PC-9 (cell line): ENCODE measurements at regions not wholly inside any gene's neighbourhood (a gene's known extent, or its start where the extent isn't known, plus 50 kb on each side); places are given as distances from the start of the nearest gene placed in this dataset.

Experiments used
- BruUV-seq: library from RNA; stranded (reverse); fragments of 400-500 nt; replicated peaks from 2 replicates; lab custom pipeline; 2021; lab: Mats Ljungman, UMichigan
- CTCF ChIA-PET: fragments of 300-600 bp; sonication (Branson Sonifier 250); formaldehyde crosslinking; loops from one replicate; lab custom pipeline; 2022; ENCODE audit warnings: antibody characterized with exemption; lab: Charles Lee
- POLR2A ChIA-PET: fragments of 300-600 bp; sonication (Branson Sonifier 250); formaldehyde crosslinking; loops from one replicate; lab custom pipeline; 2022; ENCODE audit warnings: antibody characterized with exemption; ENCODE audit not compliant: unreplicated experiment; lab: Charles Lee
- DNase-seq, 2 experiments: peaks; one replicate each; pipeline versions ENCODE4 v3.0.0 to v3.0.0-alpha.2; 2015 to 2022; ENCODE audit warnings: mixed read lengths in 1 of 2
- H2AFZ ChIP-seq: fragments of 200-600 bp; sonication (generic); 2 replicates; pipeline ENCODE4 v1.8.1; 2017; ENCODE audit warnings: antibody characterized with exemption
- H3F3A ChIP-seq: fragments of 200-600 bp; sonication (generic); 2 replicates; pipeline ENCODE4 v1.8.1; 2017; ENCODE audit warnings: antibody characterized with exemption, mild to moderate bottlenecking, low read depth; ENCODE audit not compliant: insufficient read depth
- H3K27ac ChIP-seq: fragments of 200-600 bp; sonication (generic); 2 replicates; pipeline ENCODE4 v1.6.1; 2016; ENCODE audit warnings: mixed run types
- H3K27me3 ChIP-seq: fragments of 200-600 bp; sonication (generic); 2 replicates; pipeline ENCODE4 v1.6.1; 2016; ENCODE audit warnings: low read depth, mixed run types; ENCODE audit not compliant: insufficient read depth
- H3K36me3 ChIP-seq: fragments of 200-600 bp; sonication (generic); 2 replicates; pipeline ENCODE4 v1.6.1; 2016; ENCODE audit warnings: low read depth, mixed run types
- H3K4me1 ChIP-seq: fragments of 200-600 bp; sonication (generic); replicated peaks from 2 replicates; pipeline ENCODE4 v1.6.1; 2016; ENCODE audit warnings: mixed run types; ENCODE audit not compliant: insufficient read depth
- H3K4me2 ChIP-seq: fragments of 200-600 bp; sonication (generic); 2 replicates; pipeline ENCODE4 v1.6.1; 2017; ENCODE audit warnings: mixed run types
- H3K4me3 ChIP-seq: fragments of 200-600 bp; sonication (generic); 2 replicates; pipeline ENCODE4 v1.6.1; 2016; ENCODE audit warnings: mixed run types
- H3K79me2 ChIP-seq: fragments of 200-600 bp; sonication (generic); 2 replicates; pipeline ENCODE4 v1.6.1; 2017; ENCODE audit warnings: low read depth, mixed run types
- H3K9me2 ChIP-seq: fragments of 200-600 bp; sonication (generic); 2 replicates; pipeline ENCODE4 v1.8.1; 2017; ENCODE audit warnings: mild to moderate bottlenecking; ENCODE audit not compliant: insufficient read depth
- H3K9me3 ChIP-seq: fragments of 200-600 bp; sonication (generic); 2 replicates; pipeline ENCODE4 v1.8.1; 2016; ENCODE audit warnings: low read depth; ENCODE audit not compliant: insufficient read depth
- H4K20me1 ChIP-seq: fragments of 200-600 bp; sonication (generic); 2 replicates; pipeline ENCODE4 v1.8.1; 2017; ENCODE audit not compliant: insufficient read depth
- EZH2 ChIP-seq: fragments of 200-600 bp; sonication (generic); IDR thresholded peaks from 2 replicates; pipeline ENCODE4 v1.8.0; 2017; ENCODE audit warnings: antibody characterized with exemption, low read depth
- intact Hi-C: fragments of 100-400 bp; cut with micrococcal nuclease; formaldehyde crosslinking; loops from one replicate; pipeline ENCODE4 v1.10.0; 2022; ENCODE audit not compliant: unreplicated experiment
- TF ChIP-seq, protein P1 (sequence below): fragments of 200-600 bp; sonication (generic); conservative IDR thresholded peaks from 2 replicates; pipeline ENCODE4 v1.6.1; 2017; ENCODE audit warnings: mixed run types, antibody characterized with exemption, mild to moderate bottlenecking, moderate library complexity

DNA sequence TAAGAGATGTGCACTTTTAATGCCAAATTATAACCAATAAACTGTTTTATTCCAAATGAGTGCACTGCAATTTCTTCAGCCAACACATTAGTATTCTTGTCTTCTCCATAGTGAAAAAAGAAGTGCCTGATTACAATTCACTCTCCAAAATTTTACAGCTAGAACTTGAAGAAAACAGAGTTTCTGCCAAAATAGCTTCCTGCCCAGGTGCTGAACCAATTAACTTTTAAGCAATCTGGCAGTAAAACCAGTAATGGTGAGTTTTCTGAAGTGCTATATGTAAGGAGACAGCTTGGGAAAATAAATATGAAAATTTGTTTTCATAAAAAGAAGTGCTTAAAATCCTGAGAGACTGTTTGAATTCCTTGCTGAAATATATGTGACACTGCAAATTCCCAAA is 266.0 kb upstream of the NT5E start:
- Histone ChIP-seq H3K4me2 (no peak overlapping the region), H3K4me1 (peaks cover 20% of the 10 kb centered on the region), H3K9me2 (no peaks in the 10 kb centered on the region), H3K27ac (no peak overlapping the region), H3K79me2 (no peaks in the 10 kb centered on the region), H4K20me1 (no peaks in the 10 kb centered on the region), H3K4me3 (no peak overlapping the region), H3K9me3 (no peaks in the 10 kb centered on the region), H3K27me3 (no peaks in the 10 kb centered on the region), H2AFZ (no peak overlapping the region), H3F3A (no peaks in the 10 kb centered on the region), H3K36me3 (no peaks in the 10 kb centered on the region)
- intact Hi-C loops, result no loop called here
- CTCF ChIA-PET, result no interaction called here
- BruUV-seq, result no TSS peak
- DNase-seq, result no peak
- POLR2A ChIA-PET, result no interaction called here
- TF ChIP-seq, protein P1, sequence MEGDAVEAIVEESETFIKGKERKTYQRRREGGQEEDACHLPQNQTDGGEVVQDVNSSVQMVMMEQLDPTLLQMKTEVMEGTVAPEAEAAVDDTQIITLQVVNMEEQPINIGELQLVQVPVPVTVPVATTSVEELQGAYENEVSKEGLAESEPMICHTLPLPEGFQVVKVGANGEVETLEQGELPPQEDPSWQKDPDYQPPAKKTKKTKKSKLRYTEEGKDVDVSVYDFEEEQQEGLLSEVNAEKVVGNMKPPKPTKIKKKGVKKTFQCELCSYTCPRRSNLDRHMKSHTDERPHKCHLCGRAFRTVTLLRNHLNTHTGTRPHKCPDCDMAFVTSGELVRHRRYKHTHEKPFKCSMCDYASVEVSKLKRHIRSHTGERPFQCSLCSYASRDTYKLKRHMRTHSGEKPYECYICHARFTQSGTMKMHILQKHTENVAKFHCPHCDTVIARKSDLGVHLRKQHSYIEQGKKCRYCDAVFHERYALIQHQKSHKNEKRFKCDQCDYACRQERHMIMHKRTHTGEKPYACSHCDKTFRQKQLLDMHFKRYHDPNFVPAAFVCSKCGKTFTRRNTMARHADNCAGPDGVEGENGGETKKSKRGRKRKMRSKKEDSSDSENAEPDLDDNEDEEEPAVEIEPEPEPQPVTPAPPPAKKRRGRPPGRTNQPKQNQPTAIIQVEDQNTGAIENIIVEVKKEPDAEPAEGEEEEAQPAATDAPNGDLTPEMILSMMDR, result no peak
- no peak for TF ChIP-seq EZH2

DNA sequence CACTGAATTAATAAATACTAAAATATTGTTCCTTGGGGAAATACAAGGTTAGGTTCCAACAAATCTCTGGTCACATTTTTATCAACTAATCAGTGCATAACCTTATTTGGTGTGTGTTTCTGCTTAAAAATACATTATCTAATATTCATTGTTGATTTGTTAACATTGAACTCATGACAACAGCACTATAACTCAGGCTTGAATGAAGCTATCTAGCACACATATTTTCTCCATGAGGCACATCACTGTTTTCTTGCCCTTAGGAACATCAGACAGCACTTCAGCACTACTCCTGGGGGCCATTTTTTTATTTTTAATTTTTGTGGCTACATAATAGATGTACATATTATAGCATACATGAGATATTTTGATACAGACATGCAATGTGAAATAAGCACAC is 277.2 kb upstream of the NT5E start:
- Histone ChIP-seq H3K9me3 (no peaks in the 10 kb centered on the region), H3K27ac (no peak overlapping the region), H2AFZ (no peak overlapping the region), H3K27me3 (no peaks in the 10 kb centered on the region), H3K4me3 (no peak overlapping the region), H3K36me3 (no peaks in the 10 kb centered on the region), H3K4me1 (no peaks in the 10 kb centered on the region), H3K9me2 (no peaks in the 10 kb centered on the region), H4K20me1 (no peaks in the 10 kb centered on the region), H3F3A (no peaks in the 10 kb centered on the region), H3K4me2 (no peak overlapping the region), H3K79me2 (no peaks in the 10 kb centered on the region)
- intact Hi-C loops, result no loop called here
- TF ChIP-seq, protein P1, result no peak
- TF ChIP-seq EZH2, result no peak
- no peak for DNase-seq
- CTCF ChIA-PET, result no interaction called here
- no TSS peak for BruUV-seq
- POLR2A ChIA-PET, result no interaction called here

DNA sequence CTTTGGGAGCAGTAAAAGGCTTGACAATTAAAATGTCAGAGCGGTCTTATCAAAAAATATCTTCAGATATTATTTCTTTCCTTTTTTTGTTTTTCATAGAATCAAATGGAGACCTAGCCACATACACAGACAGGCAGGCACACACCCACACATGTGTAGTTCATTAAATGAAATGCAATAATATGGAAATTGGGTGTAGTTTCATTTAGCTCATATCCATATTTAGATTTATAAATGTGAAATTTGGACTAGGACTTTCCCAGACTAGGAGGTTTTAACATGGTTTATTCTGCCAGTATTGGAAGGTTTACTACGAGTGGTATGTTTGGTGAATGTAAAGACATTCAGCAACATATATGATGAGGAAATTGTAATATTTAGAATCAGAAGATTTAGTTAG is 277.7 kb upstream of the NT5E start:
- POLR2A ChIA-PET, result no interaction called here
- CTCF ChIA-PET, result no interaction called here
- BruUV-seq, result no TSS peak

More for the DNA sequence above, 277.7 kb upstream of the NT5E start:
- Histone ChIP-seq H3K27me3 (no peaks in the 10 kb centered on the region), H3K4me2 (no peak overlapping the region), H3K36me3 (no peaks in the 10 kb centered on the region), H3K9me2 (no peaks in the 10 kb centered on the region), H4K20me1 (no peaks in the 10 kb centered on the region), H3F3A (no peaks in the 10 kb centered on the region), H3K79me2 (no peaks in the 10 kb centered on the region), H3K27ac (no peak overlapping the region), H3K4me3 (no peak overlapping the region), H2AFZ (no peak overlapping the region), H3K4me1 (no peaks in the 10 kb centered on the region), H3K9me3 (no peaks in the 10 kb centered on the region)
- no peak for TF ChIP-seq EZH2
- TF ChIP-seq, protein P1, result no peak
- intact Hi-C loops, result no loop called here
- DNase-seq, result no peak
